Liver (tissue), 8 donors: ENCODE measurements at regions not wholly inside any gene's neighbourhood (a gene's known extent, or its start where the extent isn't known, plus 50 kb on each side); places are given as distances from the start of the nearest gene placed in this dataset.

Experiments
- DNase-seq: peaks from one replicate; pipeline ENCODE4 v3.0.0-alpha.2; 2017; ENCODE audit warnings: low spot score
- H3K27ac ChIP-seq, 2 donors: one replicate each; pipeline ENCODE4 v1.7.0; 2013; ENCODE audit warnings: inconsistent platforms in 2 of 2, low read length in 2 of 2, control low read depth in 1 of 2, low read depth in 1 of 2, mild to moderate bottlenecking in 1 of 2
- H3K27me3 ChIP-seq, 4 donors: one replicate each; pipeline versions ENCODE4 v1.6.1 to v1.7.0; 2013; ENCODE audit warnings: low read length in 3 of 4, inconsistent platforms in 1 of 4, mild to moderate bottlenecking in 1 of 4, moderate library complexity in 1 of 4; ENCODE audit not compliant: control insufficient read depth in 4 of 4, insufficient read depth in 4 of 4
- H3K36me3 ChIP-seq, 4 donors: one replicate each; pipeline versions ENCODE4 v1.6.1 to v1.7.0; 2013; ENCODE audit warnings: low read length in 3 of 4, mild to moderate bottlenecking in 3 of 4, low read depth in 1 of 4, moderate library complexity in 1 of 4; ENCODE audit not compliant: control insufficient read depth in 4 of 4, insufficient read depth in 3 of 4
- H3K4me1 ChIP-seq, 4 donors: one replicate each; pipeline versions ENCODE4 v1.6.1 to v1.7.0; 2013; ENCODE audit warnings: low read length in 3 of 4, mild to moderate bottlenecking in 3 of 4, moderate library complexity in 1 of 4; ENCODE audit not compliant: control insufficient read depth in 4 of 4, insufficient read depth in 4 of 4
- H3K4me3 ChIP-seq, 3 donors: one replicate each; pipeline versions ENCODE4 v1.6.1 to v1.7.0; 2013; ENCODE audit warnings: low read length in 3 of 3, control low read depth in 1 of 3, low read depth in 1 of 3, mild to moderate bottlenecking in 1 of 3
- H3K9ac ChIP-seq, 2 donors: one replicate each; pipeline ENCODE4 v1.7.0; 2013; ENCODE audit warnings: low read length in 2 of 2, mild to moderate bottlenecking in 2 of 2, moderate library complexity in 2 of 2, control low read depth in 1 of 2, low read depth in 1 of 2
- H3K9me3 ChIP-seq, 4 donors: one replicate each; pipeline versions ENCODE4 v1.6.1 to v1.7.0; 2013; ENCODE audit warnings: low read length in 3 of 4; ENCODE audit not compliant: control insufficient read depth in 4 of 4
- ATF3 ChIP-seq: IDR thresholded peaks from 2 replicates; pipeline ENCODE4 v1.6.1; 2016; ENCODE audit warnings: antibody characterized with exemption
- CTCF ChIP-seq: fragments of 150-350 bp; IDR thresholded peaks from 2 replicates; pipeline ENCODE4 v1.5.1; 2017; ENCODE audit warnings: improper control_type of control experiment, low read depth, low read length; ENCODE audit not compliant: missing input control
- EGR1 ChIP-seq, 2 donors: IDR thresholded peaks; 2 replicates each; pipeline ENCODE4 v1.6.1; 2016 to 2018; ENCODE audit warnings: antibody characterized with exemption in 2 of 2, low read depth in 2 of 2
- FOXA2 ChIP-seq: IDR thresholded peaks from 2 replicates; pipeline ENCODE4 v1.6.1; 2016; ENCODE audit warnings: antibody characterized with exemption
- HNF4A ChIP-seq, 2 donors: conservative IDR thresholded peaks; 2 replicates each; pipeline ENCODE4 v1.6.1; 2016; ENCODE audit warnings: antibody characterized with exemption in 2 of 2, mild to moderate bottlenecking in 2 of 2
- HNF4G ChIP-seq: IDR thresholded peaks from 2 replicates; pipeline ENCODE4 v1.6.1; 2016; ENCODE audit warnings: antibody characterized with exemption
- JUND ChIP-seq, 2 donors: IDR thresholded peaks; 2 replicates each; pipeline ENCODE4 v1.6.1; 2016; ENCODE audit warnings: antibody characterized with exemption in 2 of 2
- RAD21 ChIP-seq, 2 donors: IDR thresholded peaks; 2 replicates each; pipeline ENCODE4 v1.6.1; 2016; ENCODE audit warnings: antibody characterized with exemption in 2 of 2, mild to moderate bottlenecking in 2 of 2
- RXRA ChIP-seq, 2 donors: IDR thresholded peaks; 2 replicates each; pipeline ENCODE4 v1.6.1; 2017 to 2018; ENCODE audit warnings: antibody characterized with exemption in 2 of 2, mild to moderate bottlenecking in 1 of 2
- SP1 ChIP-seq: IDR thresholded peaks from 2 replicates; pipeline ENCODE4 v1.6.1; 2018; ENCODE audit warnings: antibody characterized with exemption, mild to moderate bottlenecking
- YY1 ChIP-seq: IDR thresholded peaks from 2 replicates; pipeline ENCODE4 v1.6.1; 2016; ENCODE audit warnings: antibody characterized with exemption, mild to moderate bottlenecking
- WGBS: extraction: QIAGEN DNeasy Blood & Tissue Kit; methylation state at CpG from one replicate; pipeline ENCODE4 v1.1.7; 2013; 5-methylcytosine and 5-hydroxymethylcytosine counted together
- TF ChIP-seq, protein P1 (sequence below): IDR thresholded peaks from 2 replicates; pipeline ENCODE4 v1.6.1; 2016; ENCODE audit warnings: antibody characterized with exemption
- TF ChIP-seq, protein P2 (sequence below): IDR thresholded peaks from 2 replicates; pipeline ENCODE4 v1.6.1; 2016; ENCODE audit warnings: antibody characterized with exemption, mild to moderate bottlenecking
- donor health status: healthy.
- donor health status: healthy.
- donor health status: healthy.
- donor health status: healthy.
- donor health status: healthy.

GRCh38 chr6:21402368-21402767 lies 191.2 kb upstream of the SOX4 start:
- TF ChIP-seq YY1 (no peak), RXRA (IDR thresholded peaks at IDR 0.05) (no peak), HNF4A (conservative IDR thresholded peaks at IDR 0.05) (no peak), CTCF (no peak), HNF4G (no peak), SP1 (no peak), JUND (IDR thresholded peaks at IDR 0.05) (no peak), FOXA2 (no peak)
- TF ChIP-seq, protein P1, sequence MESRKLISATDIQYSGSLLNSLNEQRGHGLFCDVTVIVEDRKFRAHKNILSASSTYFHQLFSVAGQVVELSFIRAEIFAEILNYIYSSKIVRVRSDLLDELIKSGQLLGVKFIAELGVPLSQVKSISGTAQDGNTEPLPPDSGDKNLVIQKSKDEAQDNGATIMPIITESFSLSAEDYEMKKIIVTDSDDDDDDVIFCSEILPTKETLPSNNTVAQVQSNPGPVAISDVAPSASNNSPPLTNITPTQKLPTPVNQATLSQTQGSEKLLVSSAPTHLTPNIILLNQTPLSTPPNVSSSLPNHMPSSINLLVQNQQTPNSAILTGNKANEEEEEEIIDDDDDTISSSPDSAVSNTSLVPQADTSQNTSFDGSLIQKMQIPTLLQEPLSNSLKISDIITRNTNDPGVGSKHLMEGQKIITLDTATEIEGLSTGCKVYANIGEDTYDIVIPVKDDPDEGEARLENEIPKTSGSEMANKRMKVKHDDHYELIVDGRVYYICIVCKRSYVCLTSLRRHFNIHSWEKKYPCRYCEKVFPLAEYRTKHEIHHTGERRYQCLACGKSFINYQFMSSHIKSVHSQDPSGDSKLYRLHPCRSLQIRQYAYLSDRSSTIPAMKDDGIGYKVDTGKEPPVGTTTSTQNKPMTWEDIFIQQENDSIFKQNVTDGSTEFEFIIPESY = no peak
- H3K4me1 ChIP-seq = no peaks in the 10 kb centered on the region
- DNase-seq = no peak
- H3K27me3 ChIP-seq = no peaks in the 10 kb centered on the region
- no peaks in the 10 kb centered on the region for H3K9me3 ChIP-seq
- H3K27ac ChIP-seq = no peak overlapping the region
- WGBS = 84% methylated on average over 4 of the region's 4 CpGs
- H3K36me3 ChIP-seq = no peaks in the 10 kb centered on the region
- no peak overlapping the region for H3K9ac ChIP-seq
- no peak overlapping the region for H3K4me3 ChIP-seq

DNA sequence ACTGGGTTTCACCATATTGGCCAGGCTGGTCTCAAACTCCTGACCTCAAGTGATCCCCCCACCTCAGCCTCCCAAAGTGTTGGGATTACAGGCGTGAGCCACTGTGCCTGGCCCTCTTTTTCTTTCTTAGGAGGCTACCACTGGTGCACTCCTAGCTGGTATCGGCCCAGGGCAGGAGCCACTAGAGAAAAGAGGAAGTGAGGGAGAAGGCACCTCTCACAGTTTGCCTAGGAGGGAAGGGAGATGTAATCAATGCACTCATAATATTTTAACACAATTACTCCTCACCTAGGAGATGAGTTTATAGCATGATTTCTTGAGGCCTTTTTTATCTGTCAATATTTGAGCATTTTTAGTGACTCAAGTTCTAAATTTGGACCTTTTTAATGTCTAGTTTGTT lies 189.0 kb upstream of the SOX4 start:
- H3K9me3 ChIP-seq = no peaks in the 10 kb centered on the region
- no peak for DNase-seq
- H3K27ac ChIP-seq = no peak overlapping the region
- TF ChIP-seq EGR1 (IDR thresholded peaks at IDR 0.05; ENCODE audit: low read depth in 2 of 2) (no peak), HNF4G (no peak), JUND (IDR thresholded peaks at IDR 0.05) (no peak), RXRA (IDR thresholded peaks at IDR 0.05) (no peak), RAD21 (IDR thresholded peaks at IDR 0.05) (no peak), YY1 (no peak), HNF4A (conservative IDR thresholded peaks at IDR 0.05) (no peak), ATF3 (no peak)
- TF ChIP-seq, protein P2, sequence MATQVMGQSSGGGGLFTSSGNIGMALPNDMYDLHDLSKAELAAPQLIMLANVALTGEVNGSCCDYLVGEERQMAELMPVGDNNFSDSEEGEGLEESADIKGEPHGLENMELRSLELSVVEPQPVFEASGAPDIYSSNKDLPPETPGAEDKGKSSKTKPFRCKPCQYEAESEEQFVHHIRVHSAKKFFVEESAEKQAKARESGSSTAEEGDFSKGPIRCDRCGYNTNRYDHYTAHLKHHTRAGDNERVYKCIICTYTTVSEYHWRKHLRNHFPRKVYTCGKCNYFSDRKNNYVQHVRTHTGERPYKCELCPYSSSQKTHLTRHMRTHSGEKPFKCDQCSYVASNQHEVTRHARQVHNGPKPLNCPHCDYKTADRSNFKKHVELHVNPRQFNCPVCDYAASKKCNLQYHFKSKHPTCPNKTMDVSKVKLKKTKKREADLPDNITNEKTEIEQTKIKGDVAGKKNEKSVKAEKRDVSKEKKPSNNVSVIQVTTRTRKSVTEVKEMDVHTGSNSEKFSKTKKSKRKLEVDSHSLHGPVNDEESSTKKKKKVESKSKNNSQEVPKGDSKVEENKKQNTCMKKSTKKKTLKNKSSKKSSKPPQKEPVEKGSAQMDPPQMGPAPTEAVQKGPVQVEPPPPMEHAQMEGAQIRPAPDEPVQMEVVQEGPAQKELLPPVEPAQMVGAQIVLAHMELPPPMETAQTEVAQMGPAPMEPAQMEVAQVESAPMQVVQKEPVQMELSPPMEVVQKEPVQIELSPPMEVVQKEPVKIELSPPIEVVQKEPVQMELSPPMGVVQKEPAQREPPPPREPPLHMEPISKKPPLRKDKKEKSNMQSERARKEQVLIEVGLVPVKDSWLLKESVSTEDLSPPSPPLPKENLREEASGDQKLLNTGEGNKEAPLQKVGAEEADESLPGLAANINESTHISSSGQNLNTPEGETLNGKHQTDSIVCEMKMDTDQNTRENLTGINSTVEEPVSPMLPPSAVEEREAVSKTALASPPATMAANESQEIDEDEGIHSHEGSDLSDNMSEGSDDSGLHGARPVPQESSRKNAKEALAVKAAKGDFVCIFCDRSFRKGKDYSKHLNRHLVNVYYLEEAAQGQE = no peak
- H3K27me3 ChIP-seq = no peaks in the 10 kb centered on the region
- no peak overlapping the region for H3K4me3 ChIP-seq
- no peaks in the 10 kb centered on the region for H3K4me1 ChIP-seq
- H3K36me3 ChIP-seq = no peaks in the 10 kb centered on the region
- no peak overlapping the region for H3K9ac ChIP-seq
- WGBS = 83% methylated on average over 2 of the region's 2 CpGs
